Erythroblast (primary cell): ENCODE measurements at regions not wholly inside any gene's neighbourhood (a gene's known extent, or its start where the extent isn't known, plus 50 kb on each side); places are given as distances from the start of the nearest gene placed in this dataset.

Source experiments
- DNase-seq, 2 experiments: peaks; one replicate each; lab custom pipeline; 2025; lab: John Stamatoyannopoulos, UW
- GATA1 ChIP-seq: IDR thresholded peaks from 2 replicates; pipeline ENCODE4 v1.6.1; 2011; ENCODE audit warnings: low read depth, mild to moderate bottlenecking, control low read depth, low read length, moderate library complexity
- POLR2A ChIP-seq: IDR thresholded peaks from 2 replicates; pipeline ENCODE4 v1.6.1; 2011; ENCODE audit warnings: mild to moderate bottlenecking, low read length

GRCh38 chr15:57849317-57849716 is 142.8 kb downstream of the POLR2M start:
- no peak for DNase-seq
- TF ChIP-seq GATA1 (no peak), POLR2A (no peak)

GRCh38 chr15:57854531-57854930 is 148.0 kb downstream of the POLR2M start:
- no peak for DNase-seq
- TF ChIP-seq GATA1 (no peak), POLR2A (no peak)

GRCh38 chr15:57857871-57858270 is 151.4 kb downstream of the POLR2M start:
- no peak for DNase-seq
- TF ChIP-seq POLR2A (no peak), GATA1 (no peak)

DNA sequence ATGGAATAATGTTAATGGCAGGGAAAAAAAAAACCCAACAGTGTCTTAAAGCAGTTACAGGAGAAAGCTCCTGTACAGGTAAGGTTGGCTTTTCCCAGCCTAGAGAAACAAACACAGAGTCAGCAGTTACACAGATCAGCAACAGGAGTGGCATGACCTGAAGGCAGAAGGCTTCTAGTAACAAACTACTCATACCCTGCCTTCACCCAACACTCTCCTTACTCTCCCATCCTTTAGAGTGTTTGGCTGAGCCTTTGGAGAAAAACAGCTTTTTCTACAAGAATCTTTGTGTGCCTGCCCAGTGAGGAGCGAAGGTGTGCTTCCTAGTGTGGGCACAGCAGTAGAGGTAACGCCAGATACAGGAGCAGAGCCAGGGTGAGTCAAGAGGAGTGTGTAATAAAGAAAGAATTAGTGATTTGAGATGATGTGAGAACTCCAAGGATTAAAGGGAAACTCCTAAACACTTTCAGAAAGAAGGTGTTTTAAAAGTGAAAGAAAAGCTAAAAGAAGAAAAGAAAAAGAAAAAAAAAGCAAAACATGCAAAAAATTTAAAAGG is 152.7 kb downstream of the POLR2M start:
- no peak for TF ChIP-seq GATA1
- TF ChIP-seq POLR2A = no peak

DNA sequence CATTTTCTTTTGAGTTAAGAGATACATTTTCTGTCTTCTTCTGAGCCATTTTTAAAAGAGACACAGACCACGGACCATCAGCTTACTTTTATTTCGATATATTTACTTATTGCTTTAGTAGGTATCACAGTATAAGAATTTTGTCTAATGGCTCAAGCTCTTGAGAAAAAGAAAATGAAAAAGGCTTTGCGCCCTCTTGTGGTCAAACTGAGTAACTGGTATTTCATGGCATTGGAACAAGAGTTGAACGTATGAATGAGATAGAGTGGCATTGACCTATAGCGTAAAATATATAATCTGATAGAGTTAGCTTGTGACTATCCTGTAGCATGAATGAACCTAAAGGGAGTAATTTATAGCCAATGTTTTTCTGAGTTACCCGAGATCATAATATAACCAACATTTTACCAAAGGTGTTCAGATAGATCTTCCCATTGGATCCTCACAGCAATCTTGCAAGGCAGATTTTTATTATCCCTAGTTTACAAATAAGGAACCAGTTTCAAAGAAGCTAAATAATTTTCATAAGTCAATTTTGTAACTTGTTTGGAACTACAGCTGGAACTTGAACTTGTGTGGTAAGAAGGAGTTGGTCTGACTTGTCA is 154.6 kb downstream of the POLR2M start:
- DNase-seq = peak; percentile 53 to 73
- TF ChIP-seq GATA1 (no peak), POLR2A (no peak)

More for the DNA sequence above, 152.7 kb downstream of the POLR2M start:
- DNase-seq = no peak

GRCh38 chr15:57861815-57862586 is 155.5 kb downstream of the POLR2M start:
- DNase-seq = no peak
- TF ChIP-seq GATA1 (no peak), POLR2A (no peak)

DNA sequence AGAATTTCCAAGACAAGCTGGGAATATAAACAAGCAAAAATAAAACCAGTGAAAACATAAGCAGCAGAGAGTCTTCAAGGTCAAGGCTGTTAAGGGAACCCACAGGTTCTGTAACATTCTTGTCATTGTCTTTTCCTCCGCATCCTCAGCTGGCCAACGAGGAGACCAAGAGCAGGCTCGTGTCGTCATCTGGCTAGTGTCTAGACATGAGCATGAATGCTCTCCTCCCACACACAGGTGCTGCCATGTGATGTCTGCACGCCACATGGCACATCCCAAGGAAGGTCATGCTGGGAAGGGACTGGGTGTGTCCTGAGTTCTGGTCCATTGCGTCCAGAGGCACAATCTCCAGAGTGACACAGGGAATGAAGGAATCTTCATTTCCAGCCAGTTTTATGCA is 156.2 kb downstream of the POLR2M start:
- no peak for TF ChIP-seq POLR2A
- no peak for TF ChIP-seq GATA1
- DNase-seq = no peak

DNA sequence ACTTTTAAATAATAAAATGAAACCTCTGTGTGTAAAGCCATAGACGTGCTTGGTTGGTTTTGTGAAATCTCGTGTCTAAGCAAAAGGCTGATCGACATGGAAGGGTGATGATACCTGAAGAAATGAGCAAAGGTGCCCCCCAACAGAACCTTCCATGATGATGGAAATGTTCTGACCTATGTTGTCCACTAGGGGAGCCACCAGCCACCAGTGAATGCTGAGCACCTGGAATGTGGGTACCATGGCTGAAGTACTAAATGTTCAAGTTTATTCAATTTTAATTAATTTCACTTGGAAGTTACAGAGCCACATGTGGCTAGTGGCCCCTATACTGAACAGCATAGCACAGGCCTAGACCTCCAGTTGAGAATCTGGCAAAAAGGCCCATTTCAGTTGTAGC is 158.8 kb downstream of the POLR2M start:
- TF ChIP-seq GATA1 = no peak
- no peak for TF ChIP-seq POLR2A
- peak in 1 of 2 experiments; percentile 19 for DNase-seq

DNA sequence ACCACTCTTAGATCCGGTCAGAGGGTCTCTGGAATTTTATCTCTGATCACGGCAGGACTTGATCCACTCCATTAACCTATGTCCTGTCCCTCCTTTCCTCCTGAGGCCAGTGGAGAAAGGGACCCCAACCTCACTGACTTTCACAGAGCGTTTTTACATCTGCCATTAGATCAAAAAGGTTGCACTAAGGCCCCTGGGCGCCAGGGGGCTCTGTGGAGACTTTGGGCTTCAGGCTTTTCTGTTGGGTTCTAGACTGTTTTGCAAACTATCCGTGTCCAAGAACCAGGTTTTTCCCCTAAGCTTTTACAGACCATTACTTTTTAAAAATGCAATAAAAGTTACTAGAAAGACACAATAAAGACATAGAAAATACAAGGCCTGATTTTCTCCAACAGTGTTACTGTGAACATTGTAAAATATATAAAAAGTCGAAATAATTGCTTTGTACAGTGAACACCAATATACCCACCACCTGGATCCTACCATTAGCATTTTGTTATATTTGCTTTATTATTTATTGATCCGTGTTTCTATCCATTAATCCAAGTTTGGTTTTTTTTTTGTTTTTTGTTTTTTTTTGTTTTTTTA is 159.7 kb downstream of the POLR2M start:
- peak; percentile 31 to 59 for DNase-seq
- TF ChIP-seq POLR2A (no peak), GATA1 (no peak)

- TF ChIP-seq POLR2A = no peak
- no peak for DNase-seq
These were observed 161.7 kb downstream of the POLR2M start for GRCh38 chr15:57867970-57868798.

- TF ChIP-seq GATA1 = no peak
- no peak for TF ChIP-seq POLR2A
- DNase-seq = no peak
These were observed 164.2 kb downstream of the POLR2M start for GRCh38 chr15:57870667-57871066.

DNA sequence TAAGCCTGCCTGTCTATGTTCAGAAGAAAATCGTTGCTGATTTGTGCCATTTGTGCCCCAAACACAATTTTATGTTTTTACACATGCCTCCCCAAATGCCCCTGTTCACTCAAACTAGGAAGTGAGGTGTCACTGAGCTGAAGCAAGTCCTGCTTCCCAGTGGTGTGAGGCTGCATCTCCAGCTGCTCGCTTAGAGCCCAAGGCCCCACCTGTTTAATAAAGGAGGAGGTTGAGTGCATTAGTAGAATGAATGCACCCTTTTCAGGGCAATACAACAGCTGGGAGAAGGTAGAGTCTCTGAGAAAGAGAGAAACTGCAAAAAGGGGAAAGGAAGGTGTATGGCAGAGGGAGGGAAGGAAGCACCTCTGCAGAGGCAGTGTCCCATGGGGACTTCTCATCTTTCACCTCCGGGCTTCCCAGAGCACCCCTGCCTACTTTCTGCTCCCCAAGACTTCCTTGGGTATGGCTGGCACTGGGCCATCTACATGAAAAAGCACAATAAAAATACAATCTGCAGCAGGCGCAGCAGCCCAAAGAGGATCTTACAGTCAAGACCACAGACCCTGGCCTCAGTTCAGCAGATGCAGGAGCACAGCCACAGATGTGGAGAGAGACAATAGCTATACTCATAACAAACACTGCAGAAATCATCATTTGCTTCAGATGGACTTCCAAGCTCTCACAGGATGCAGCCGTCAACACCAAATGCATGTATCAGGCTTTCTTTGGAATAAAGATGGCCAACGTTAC is 165.9 kb downstream of the POLR2M start:
- no peak for TF ChIP-seq POLR2A
- TF ChIP-seq GATA1 = no peak
- DNase-seq = no peak
